Peyer's patch (tissue), 4 donors: ENCODE measurements at regions not wholly inside any gene's neighbourhood (a gene's known extent, or its start where the extent isn't known, plus 50 kb on each side); places are given as distances from the start of the nearest gene placed in this dataset.
"Not testable (repeated sequence)": the region's sequence is repeated elsewhere in the genome, so short reads cannot be mapped to it uniquely, and the experiment has no call there.

Experiments
- DNase-seq, 3 donors: peaks; one replicate each; pipeline ENCODE4 v3.0.0-alpha.2; 2017 to 2019
- H3K27ac ChIP-seq, 4 donors: fragments of 200-600 bp; sonication (generic); one replicate each; pipeline ENCODE4 v1.5.1; 2016 to 2019
- H3K27me3 ChIP-seq, 2 donors: fragments of 200-600 bp; sonication (generic); one replicate each; pipeline ENCODE4 v1.5.1; 2019
- H3K36me3 ChIP-seq, 3 donors: fragments of 200-600 bp; sonication (generic); one replicate each; pipeline ENCODE4 v1.5.1; 2016 to 2019
- H3K4me1 ChIP-seq, 4 donors: fragments of 200-600 bp; sonication (generic); one replicate each; pipeline ENCODE4 v1.5.1; 2016 to 2019
- H3K4me3 ChIP-seq, 4 donors: fragments of 200-600 bp; sonication (generic); 1 replicate in 3 of 4; 2 replicates in 1 of 4; pipeline ENCODE4 v1.5.1; 2016 to 2019; ENCODE audit warnings: mild to moderate bottlenecking in 1 of 4
- H3K9me3 ChIP-seq, 4 donors: fragments of 200-600 bp; sonication (generic); one replicate each; pipeline ENCODE4 v1.5.1; 2016 to 2019; ENCODE audit warnings: mild to moderate bottlenecking in 1 of 4
- CTCF ChIP-seq, 6 experiments: fragments of 450-650 bp in 4 of 6; fragments of 200-600 bp in 2 of 6; sonication (generic) in 1 of 6; IDR thresholded peaks; one replicate each; pipeline ENCODE4 v1.5.1; 2017 to 2019; ENCODE audit warnings: antibody characterized with exemption in 6 of 6, mild to moderate bottlenecking in 3 of 6, moderate library complexity in 1 of 6
- POLR2A ChIP-seq, 2 donors: fragments of 450-650 bp; IDR thresholded peaks; one replicate each; pipeline ENCODE4 v1.5.1; 2017; ENCODE audit warnings: antibody characterized with exemption in 2 of 2, mild to moderate bottlenecking in 2 of 2, moderate library complexity in 2 of 2

DNA sequence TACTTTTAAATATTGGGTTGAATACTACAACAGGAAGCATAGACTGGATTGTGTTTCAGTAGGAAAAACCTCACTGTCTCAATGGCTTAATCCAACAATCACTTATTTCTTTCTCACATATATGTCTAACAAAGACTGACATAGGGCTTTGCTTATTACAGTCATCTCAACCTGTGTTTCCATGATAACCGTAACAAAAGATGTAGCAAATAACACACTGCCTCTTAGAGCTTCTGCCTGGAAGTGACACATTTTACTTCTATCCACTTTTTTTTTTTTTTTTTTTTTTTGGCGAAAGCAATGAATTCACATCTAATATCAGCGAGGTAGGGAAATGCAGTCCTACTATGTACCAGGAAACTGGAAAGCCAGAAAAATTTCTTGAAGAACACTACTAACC is 204.9 kb upstream of the CDKN2B start:
- Histone ChIP-seq H3K27me3 (no peaks in the 10 kb centered on the region), H3K27ac (no peak overlapping the region), H3K4me3 (no peak overlapping the region), H3K9me3 (no peaks in the 10 kb centered on the region), H3K36me3 (no peaks in the 10 kb centered on the region), H3K4me1 (no peaks in the 10 kb centered on the region)
- no peak for TF ChIP-seq POLR2A (IDR thresholded peaks at IDR 0.05)
- TF ChIP-seq CTCF (IDR thresholded peaks at IDR 0.05): no peak
- no peak for DNase-seq

DNA sequence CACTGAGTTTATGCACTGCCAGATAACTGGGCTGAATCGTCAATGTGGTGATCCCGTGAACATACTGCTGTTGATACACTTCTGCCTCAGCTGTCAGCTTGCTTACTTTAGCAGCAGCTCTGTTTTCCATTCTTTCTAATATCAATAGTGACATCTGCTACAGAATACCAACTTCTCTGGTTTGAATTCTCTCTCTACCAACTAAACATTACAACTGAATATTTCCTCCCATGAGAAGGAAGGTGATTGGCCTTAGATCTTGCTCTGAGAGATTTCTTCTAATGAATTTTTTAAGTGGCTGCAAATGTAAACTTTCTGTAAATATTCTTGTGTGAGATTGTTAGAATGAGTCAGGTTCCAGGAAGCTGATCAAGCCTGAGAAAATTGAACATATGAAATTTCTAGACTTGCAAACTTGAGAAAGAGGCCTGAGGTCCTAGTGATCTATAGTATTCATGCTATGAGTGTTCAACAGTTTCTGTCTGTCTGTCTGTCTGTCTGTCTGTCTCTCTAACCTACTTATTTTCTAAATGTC is 205.5 kb upstream of the CDKN2B start:
- Histone ChIP-seq H3K4me3 (no peak overlapping the region), H3K36me3 (no peaks in the 10 kb centered on the region), H3K9me3 (no peaks in the 10 kb centered on the region), H3K27ac (no peak overlapping the region), H3K4me1 (no peaks in the 10 kb centered on the region), H3K27me3 (no peaks in the 10 kb centered on the region)
- DNase-seq: no peak
- TF ChIP-seq POLR2A (IDR thresholded peaks at IDR 0.05): no peak

- no peak for TF ChIP-seq CTCF (IDR thresholded peaks at IDR 0.05)
- TF ChIP-seq POLR2A (IDR thresholded peaks at IDR 0.05): no peak
- no peaks in the 10 kb centered on the region for H3K36me3 ChIP-seq
- H3K4me3 ChIP-seq: no peak overlapping the region
- H3K9me3 ChIP-seq: no peaks in the 10 kb centered on the region
- H3K27me3 ChIP-seq: no peaks in the 10 kb centered on the region
- no peaks in the 10 kb centered on the region for H3K4me1 ChIP-seq
- no peak for DNase-seq
- H3K27ac ChIP-seq: no peak overlapping the region
These were observed 206.4 kb upstream of the CDKN2B start for GRCh38 chr9:22215521-22215920.

DNA sequence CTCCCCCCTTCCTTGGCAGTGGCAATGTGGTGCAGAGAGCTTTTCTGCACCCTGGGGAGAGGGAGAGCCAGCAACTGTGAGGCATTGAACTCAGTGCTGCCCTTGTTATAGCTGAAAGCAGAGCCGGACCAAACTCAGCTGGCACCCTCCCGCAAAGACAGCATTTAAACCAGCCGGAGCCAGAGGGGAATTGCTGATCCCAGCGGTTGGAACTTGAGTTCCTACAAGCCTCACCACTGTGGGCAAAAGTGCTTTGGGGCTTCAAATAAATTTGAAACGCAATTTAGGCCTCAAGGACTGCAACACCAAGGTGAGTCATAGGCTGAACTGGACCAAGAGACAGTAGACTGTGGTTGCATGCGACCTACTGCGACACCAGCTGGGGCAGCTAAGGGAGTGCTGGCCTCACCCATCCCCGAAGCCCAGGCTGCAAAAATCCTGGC is 207.6 kb upstream of the CDKN2B start:
- no peaks in the 10 kb centered on the region for H3K27me3 ChIP-seq
- no peaks in the 10 kb centered on the region for H3K9me3 ChIP-seq
- DNase-seq: no peak
- TF ChIP-seq POLR2A (IDR thresholded peaks at IDR 0.05): no peak
- TF ChIP-seq CTCF (IDR thresholded peaks at IDR 0.05): no peak
- no peaks in the 10 kb centered on the region for H3K36me3 ChIP-seq
- no peak overlapping the region for H3K27ac ChIP-seq
- H3K4me3 ChIP-seq: no peak overlapping the region
- no peaks in the 10 kb centered on the region for H3K4me1 ChIP-seq

DNA sequence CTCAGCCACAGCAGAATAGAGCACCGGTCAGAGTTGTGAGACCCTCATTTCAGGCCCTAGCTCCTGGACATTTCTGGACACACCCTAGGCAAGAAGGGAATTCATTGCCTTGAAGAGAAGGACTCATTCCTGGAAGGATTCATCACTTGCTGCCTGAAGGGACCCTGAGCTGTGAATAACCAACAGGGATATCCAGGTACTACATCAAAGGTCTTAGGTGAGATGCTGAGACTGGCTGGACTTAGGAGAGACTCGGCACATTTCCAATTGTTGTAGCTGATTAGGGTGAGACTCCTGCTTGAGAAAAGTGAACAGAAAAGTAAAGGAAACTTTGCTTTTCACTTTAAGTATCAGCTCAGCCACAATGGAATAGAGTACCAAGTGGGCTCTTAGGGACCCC is 208.1 kb upstream of the CDKN2B start:
- no peaks in the 10 kb centered on the region for H3K27me3 ChIP-seq
- H3K36me3 ChIP-seq: no peaks in the 10 kb centered on the region
- H3K4me1 ChIP-seq: no peaks in the 10 kb centered on the region
- no peak for DNase-seq
- no peak overlapping the region for H3K4me3 ChIP-seq
- TF ChIP-seq CTCF (IDR thresholded peaks at IDR 0.05): no peak
- no peak for TF ChIP-seq POLR2A (IDR thresholded peaks at IDR 0.05)
- H3K9me3 ChIP-seq: no peaks in the 10 kb centered on the region
- no peak overlapping the region for H3K27ac ChIP-seq

DNA sequence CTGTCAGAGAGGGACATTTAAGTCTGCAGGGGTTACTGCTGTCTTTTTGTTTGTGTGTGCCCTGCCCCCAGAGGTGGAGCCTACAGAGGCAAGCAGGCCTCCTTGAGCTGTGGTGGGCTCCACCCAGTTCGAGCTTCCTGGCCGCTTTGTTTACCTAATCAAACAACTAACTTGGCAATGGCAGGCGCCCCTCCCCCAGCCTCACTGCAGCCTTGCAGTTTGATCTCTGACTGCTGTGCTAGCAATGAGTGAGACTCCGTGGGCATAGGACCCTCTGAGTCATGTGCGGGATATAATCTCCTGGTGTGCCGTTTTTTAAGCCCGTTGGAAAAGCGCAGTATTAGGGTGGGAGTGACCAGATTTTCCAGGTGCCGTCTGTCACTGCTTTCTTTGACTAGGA is 216.8 kb upstream of the CDKN2B start:
- H3K27ac ChIP-seq, H3K36me3 ChIP-seq, H3K9me3 ChIP-seq, H3K27me3 ChIP-seq, H3K4me1 ChIP-seq, H3K4me3 ChIP-seq, DNase-seq: not testable (repeated sequence)

GRCh38 chr9:22227986-22228385 is 218.6 kb upstream of the DMRTA1 start:
- Histone ChIP-seq H3K4me3 (no peak overlapping the region), H3K27me3 (no peaks in the 10 kb centered on the region), H3K4me1 (no peaks in the 10 kb centered on the region), H3K27ac (no peak overlapping the region), H3K36me3 (no peaks in the 10 kb centered on the region), H3K9me3 (peaks cover 0 to 6% (median 0%) of the 10 kb centered on the region in 4 donors)
- no peak for TF ChIP-seq CTCF (IDR thresholded peaks at IDR 0.05)
- DNase-seq: no peak
